NCI-H2029 (cell line): ENCODE measurements at regions not wholly inside any gene's neighbourhood (a gene's known extent, or its start where the extent isn't known, plus 50 kb on each side); places are given as distances from the start of the nearest gene placed in this dataset.
"Not testable (repeated sequence)": the region's sequence is repeated elsewhere in the genome, so short reads cannot be mapped to it uniquely, and the experiment has no call there.

Experiments used
- DNase-seq: peaks from one replicate; lab custom pipeline; 2025; lab: John Stamatoyannopoulos, UW

- DNase-seq: not testable (repeated sequence)
Observed at GRCh38 chr16:59096682-59097081, 362.6 kb upstream of the GOT2 start.

- no peak for DNase-seq
Observed at GRCh38 chr16:59090541-59090940, 356.4 kb upstream of the GOT2 start.

GRCh38 chr16:59088431-59088830 is 354.3 kb upstream of the GOT2 start:
- no peak for DNase-seq

DNA sequence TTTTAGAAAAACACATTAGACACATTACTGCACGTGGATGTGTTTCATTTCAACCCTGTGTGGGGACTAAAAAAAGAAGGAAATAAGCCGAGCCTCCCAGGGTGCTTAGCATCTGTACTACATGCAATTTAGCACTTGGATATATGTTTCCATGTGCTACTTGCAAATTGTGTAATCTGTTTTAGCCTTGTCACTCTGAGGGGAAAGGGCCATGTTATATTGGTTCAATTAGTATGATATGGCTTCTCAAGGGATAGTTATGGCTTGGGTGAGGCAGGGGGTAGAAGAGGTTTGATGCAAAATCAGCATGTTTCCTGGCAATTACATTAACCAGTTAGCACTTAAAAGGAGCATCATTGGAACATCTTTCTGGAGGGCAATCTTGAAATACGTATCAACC is 353.5 kb upstream of the GOT2 start:
- no peak for DNase-seq

GRCh38 chr16:59067205-59067604 is 333.1 kb upstream of the GOT2 start:
- no peak for DNase-seq

- no peak for DNase-seq
Observed at GRCh38 chr16:59060207-59060606, 326.1 kb upstream of the GOT2 start.

DNA sequence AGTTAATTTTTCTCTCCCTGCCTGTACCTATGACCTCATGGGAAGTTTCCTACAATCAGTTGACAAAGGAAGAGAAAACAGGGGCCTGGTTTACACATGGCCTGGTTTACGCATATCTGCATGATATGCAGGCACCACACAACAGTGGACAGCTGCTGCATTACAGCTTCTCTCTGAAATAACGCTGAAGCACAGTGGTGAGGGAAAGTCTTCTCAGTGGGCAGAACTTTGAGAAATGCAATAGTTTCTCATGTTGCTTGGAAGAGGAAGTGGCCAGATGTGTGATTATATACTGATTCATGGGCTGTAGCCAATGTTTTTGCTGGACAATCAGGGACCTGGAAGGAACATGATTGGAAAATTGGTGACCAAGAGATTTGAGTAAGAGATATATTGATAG is 324.1 kb upstream of the GOT2 start:
- DNase-seq: no peak

GRCh38 chr16:59053911-59054310 is 319.8 kb upstream of the GOT2 start:
- no peak for DNase-seq

DNA sequence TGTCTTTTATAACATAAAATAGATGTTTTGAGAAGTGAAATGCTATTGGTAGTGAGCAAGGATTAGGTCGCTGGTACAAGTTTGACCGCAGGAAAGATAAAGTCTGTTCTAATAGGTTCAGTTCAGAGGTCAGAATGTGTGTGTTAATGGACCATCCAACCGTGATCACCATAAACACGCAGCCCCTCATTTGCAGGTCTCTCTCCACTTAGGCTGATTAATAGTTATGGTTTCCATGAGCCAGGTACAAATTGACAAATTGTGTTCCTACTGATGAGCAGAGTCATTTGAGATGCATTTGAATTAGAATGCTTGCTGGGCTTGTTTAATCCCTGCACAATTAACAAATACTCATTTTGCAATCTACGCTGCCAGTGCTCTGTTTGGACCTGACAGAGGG is 318.1 kb upstream of the GOT2 start:
- no peak for DNase-seq

GRCh38 chr16:59048876-59049275 is 314.8 kb upstream of the GOT2 start:
- DNase-seq: no peak

GRCh38 chr16:59047114-59047513 is 313.0 kb upstream of the GOT2 start:
- DNase-seq: no peak

DNA sequence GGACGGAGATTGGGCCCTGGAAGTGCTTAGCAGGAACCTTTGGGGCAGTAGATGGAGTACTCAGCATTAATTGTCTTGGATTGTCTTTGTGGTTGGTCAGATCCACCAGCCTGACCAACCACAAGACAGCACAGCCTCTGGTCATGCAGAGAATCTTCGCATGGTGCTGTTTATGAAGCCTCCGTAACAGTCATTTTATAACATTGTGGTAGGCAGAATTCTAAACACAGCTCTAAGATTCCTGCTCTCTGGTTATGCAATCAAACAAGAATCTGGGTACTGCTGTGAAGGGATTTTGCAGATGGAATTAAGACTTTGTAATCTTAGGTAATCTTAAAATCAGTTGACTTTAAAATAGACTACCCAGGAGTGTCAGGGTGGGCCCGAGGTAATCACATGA is 312.2 kb upstream of the GOT2 start:
- no peak for DNase-seq

GRCh38 chr16:59045501-59045900 is 311.4 kb upstream of the GOT2 start:
- no peak for DNase-seq

DNA sequence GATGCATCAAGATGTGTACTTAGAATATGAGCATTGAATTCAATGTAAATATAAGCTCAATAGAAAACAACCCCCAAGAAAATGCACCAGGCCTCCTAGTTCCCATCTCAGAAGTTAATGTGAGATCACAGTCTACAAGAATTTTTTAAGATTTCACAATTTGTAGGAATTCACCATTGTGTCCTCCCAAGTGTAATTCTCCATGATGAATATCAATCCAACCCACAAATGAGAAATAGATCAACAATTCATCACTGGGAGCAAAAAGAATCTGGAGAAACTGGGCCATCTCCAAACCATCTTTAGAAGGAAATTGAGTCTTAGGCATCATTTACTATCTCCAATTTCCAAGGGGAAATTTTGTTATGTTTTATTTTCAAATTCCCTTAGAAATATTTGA is 310.5 kb upstream of the GOT2 start:
- no peak for DNase-seq

DNA sequence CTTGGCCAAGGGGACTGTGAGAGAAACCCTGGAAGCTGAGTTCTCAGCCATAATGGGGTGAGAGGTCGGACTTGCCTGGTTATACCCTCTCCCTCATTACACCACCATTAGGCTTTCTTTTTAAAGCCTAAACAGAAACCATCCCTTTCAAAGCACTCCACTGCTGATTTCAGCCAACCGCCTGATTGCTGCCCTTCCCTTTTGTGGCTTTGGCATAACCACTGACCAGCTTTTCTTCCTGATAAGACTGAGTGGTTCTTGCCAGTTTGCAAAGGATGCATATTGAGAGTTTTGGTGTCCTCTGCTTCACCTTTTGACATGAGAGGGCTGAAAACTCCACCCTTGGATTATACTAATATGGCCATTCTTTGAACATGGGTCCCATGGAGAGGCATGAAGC is 308.2 kb upstream of the GOT2 start:
- DNase-seq: no peak

GRCh38 chr16:59039066-59039720 is 305.1 kb upstream of the GOT2 start:
- DNase-seq: no peak

DNA sequence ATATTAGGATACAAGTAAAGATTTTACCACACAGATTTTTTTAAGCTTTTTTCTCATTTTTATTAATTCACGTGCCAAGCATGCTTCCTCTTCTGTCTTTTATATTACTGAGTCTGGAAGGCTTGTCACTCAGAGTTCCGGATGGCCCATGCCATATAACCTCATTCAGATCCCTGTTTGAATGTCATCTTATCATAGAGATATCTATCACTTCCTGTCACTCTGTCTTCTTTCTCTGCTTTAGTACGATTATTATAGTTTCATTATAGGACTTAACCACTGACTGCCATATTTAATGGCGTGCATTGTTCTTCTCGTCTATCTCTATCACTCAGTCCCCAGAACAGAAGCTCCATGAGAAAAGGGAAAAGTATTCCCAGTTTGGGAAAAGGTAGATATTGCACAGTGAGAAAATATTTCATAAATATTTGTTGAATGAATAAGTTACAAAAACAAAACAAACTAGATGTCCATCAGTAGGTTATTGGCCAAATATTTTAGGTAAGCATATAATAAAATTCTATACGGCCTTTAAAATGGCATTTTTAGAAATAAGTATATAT is 296.9 kb upstream of the GOT2 start:
- no peak for DNase-seq

DNA sequence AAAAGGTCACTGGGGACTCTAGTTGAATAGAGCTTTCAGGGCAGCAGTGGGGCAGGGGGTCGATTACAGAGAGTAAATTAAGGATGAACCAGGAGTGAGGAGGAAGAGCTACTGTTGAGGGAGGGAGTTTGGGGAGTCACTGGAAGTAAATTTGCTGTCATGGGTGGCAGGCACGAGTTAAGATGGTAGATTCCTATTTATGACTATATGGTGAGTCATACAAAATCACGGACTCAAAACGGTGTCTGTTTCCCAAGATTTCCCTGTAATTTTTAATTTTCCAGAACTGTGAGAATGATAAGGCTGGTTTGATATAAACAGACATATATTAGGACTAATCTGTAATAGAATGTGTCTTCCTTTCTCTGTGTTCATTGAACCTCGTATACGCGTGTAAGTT is 287.6 kb upstream of the GOT2 start:
- no peak for DNase-seq

GRCh38 chr16:59013930-59014329 is 279.8 kb upstream of the GOT2 start:
- DNase-seq: no peak

DNA sequence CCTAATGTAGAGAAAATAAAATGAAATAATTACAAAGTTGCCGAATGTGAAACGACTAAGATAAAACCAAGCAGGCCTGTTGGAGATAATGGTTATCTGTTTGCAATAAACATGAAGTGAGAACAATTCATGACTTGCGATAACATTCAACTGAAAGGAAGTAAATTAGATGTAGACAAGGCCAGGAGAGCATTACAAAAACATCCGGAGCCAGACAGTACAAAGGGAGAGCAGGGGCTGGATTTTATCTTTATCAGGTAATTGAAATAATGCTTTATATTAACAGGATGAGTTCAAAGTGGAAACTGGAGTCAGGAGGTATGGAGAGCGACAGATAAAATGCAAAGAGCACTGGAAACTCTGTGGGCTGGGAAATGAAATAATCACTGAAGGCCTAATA is 265.6 kb upstream of the GOT2 start:
- no peak for DNase-seq

- DNase-seq: not testable (repeated sequence)
Observed at GRCh38 chr16:58992755-58993154, 258.6 kb upstream of the GOT2 start.

- not testable (repeated sequence) for DNase-seq
Observed at GRCh38 chr16:58983181-58983965, 249.3 kb upstream of the GOT2 start.

DNA sequence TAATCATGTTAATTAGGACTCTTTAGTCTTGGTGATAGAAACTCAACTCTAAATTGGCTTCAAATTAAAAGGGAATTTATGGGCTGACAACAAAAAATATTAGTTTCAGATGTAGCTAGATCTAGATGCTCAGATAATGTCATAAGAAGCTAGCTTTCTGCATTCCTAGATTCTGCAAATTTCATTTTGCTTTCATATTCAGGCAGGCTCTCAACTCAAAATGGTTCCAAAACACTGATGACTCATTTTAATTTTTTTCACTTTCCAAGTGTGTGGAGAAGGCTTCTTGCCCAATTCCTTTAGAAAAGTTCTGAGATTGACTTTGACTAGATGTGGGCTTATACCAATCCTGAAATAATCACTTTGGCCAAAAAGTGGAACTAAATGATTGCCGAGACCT is 236.7 kb upstream of the GOT2 start:
- DNase-seq: no peak

GRCh38 chr16:58963479-58963878 is 229.4 kb upstream of the GOT2 start:
- DNase-seq: no peak
